HepG2 (cell line): ENCODE measurements at regions not wholly inside any gene's neighbourhood (a gene's known extent, or its start where the extent isn't known, plus 50 kb on each side); places are given as distances from the start of the nearest gene placed in this dataset.

Experiments
- ATAC-seq: fragments of 200-7000 bp; cut with Tn5 transposase; 3 replicates; pipeline ENCODE4 v1.9.1; 2020; ENCODE audit warnings: mild to moderate bottlenecking, moderate library complexity
- BruUV-seq: library from RNA; stranded (reverse); fragments of 400-500 nt; replicated peaks from 2 replicates; lab custom pipeline; 2021; lab: Mats Ljungman, UMichigan
- CTCF ChIA-PET: fragments of 300-600 bp; formaldehyde crosslinking; extraction: SDS; loops from one replicate; lab custom pipeline; 2021; ENCODE audit warnings: low total read pairs, inconsistent platforms, low intra/inter-chr PET ratio; lab: Yijun Ruan, JAX
- POLR2A ChIA-PET: fragments of 350-600 bp; sonication (Branson Sonifier 250); formaldehyde crosslinking; loops from one replicate; lab custom pipeline; 2020; ENCODE audit warnings: antibody characterized with exemption, inconsistent platforms; lab: Yijun Ruan, JAX
- DNase-seq: peaks from one replicate; pipeline ENCODE4 v3.0.0-alpha.2; 2015; ENCODE audit warnings: low spot score
- FAIRE-seq: peaks from 3 replicates; lab custom pipeline; 2011; peaks lifted over from hg19 to GRCh38; lab: Jason Lieb, UNC
- H2AFZ ChIP-seq: one replicate; pipeline ENCODE4 v1.6.1; 2011; ENCODE audit warnings: low read length, inconsistent platforms
- H3K27ac ChIP-seq: fragments of 300-600 bp; 3 replicates; pipeline ENCODE4 v1.8.0; 2011; ENCODE audit warnings: mixed run types, mild to moderate bottlenecking, mixed read lengths, low read length, inconsistent platforms; ENCODE audit not compliant: insufficient read depth; ENCODE audit errors: extremely low read length
- H3K27me3 ChIP-seq, 2 experiments: fragments of 200-600 bp in 1 of 2; 2 replicates in 1 of 2; 3 replicates in 1 of 2; pipeline versions ENCODE4 v1.6.0 to v1.8.0; 2011; ENCODE audit warnings: low read length in 2 of 2, mild to moderate bottlenecking in 2 of 2, moderate library complexity in 2 of 2, inconsistent platforms in 1 of 2; ENCODE audit not compliant: insufficient read depth in 2 of 2, control insufficient read depth in 1 of 2
- H3K36me3 ChIP-seq, 2 experiments: fragments of 200-600 bp in 1 of 2; replicated peaks in 1 of 2; 2 replicates in 1 of 2; 3 replicates in 1 of 2; pipeline versions ENCODE4 v1.5.1 to v1.8.0; 2011; ENCODE audit warnings: low read length in 2 of 2, inconsistent platforms in 1 of 2; ENCODE audit not compliant: insufficient read depth in 2 of 2, control insufficient read depth in 1 of 2
- H3K4me1 ChIP-seq: 2 replicates; pipeline ENCODE4 v1.5.1; 2012; ENCODE audit warnings: low read length, inconsistent platforms; ENCODE audit not compliant: insufficient read depth
- H3K4me2 ChIP-seq: 2 replicates; pipeline ENCODE4 v1.6.0; 2011; ENCODE audit warnings: low read depth, low read length, inconsistent platforms
- H3K4me3 ChIP-seq, 3 experiments: fragments of 200-600 bp in 1 of 3; sonication (generic), shearing (Covaris generic) in 1 of 3; replicated peaks in 1 of 3; 2 replicates each; pipeline ENCODE4 v1.5.1; 2011 to 2016; ENCODE audit warnings: low read length in 3 of 3, inconsistent platforms in 2 of 3, low read depth in 2 of 3, mild to moderate bottlenecking in 2 of 3, control low read depth in 1 of 3, mixed read lengths in 1 of 3; ENCODE audit not compliant: insufficient read depth in 1 of 3
- H3K79me2 ChIP-seq: one replicate; pipeline ENCODE4 v1.6.1; 2011; ENCODE audit warnings: low read length, inconsistent platforms; ENCODE audit not compliant: insufficient read depth
- H3K9ac ChIP-seq: 2 replicates; pipeline ENCODE4 v1.6.0; 2011; ENCODE audit warnings: mild to moderate bottlenecking, low read depth, low read length, inconsistent platforms; ENCODE audit not compliant: insufficient read depth
- H3K9me3 ChIP-seq: 2 replicates; pipeline ENCODE4 v1.5.1; 2012; ENCODE audit warnings: mild to moderate bottlenecking, low read length
- H4K20me1 ChIP-seq: 2 replicates; pipeline ENCODE4 v1.6.0; 2011; ENCODE audit warnings: inconsistent platforms, mild to moderate bottlenecking, low read length, moderate library complexity; ENCODE audit not compliant: insufficient read depth
- CREBL2 ChIP-seq: sonication (generic); formaldehyde crosslinking; IDR thresholded peaks from 2 replicates; pipeline ENCODE4 v1.8.1; 2023; ENCODE audit warnings: missing genetic modification reagents, mild to moderate bottlenecking, borderline replicate concordance
- ETS1 ChIP-seq: sonication (generic); formaldehyde crosslinking; IDR thresholded peaks from 2 replicates; pipeline ENCODE4 v1.4.0; 2020; ENCODE audit warnings: missing genetic modification reagents
- HNRNPLL ChIP-seq: fragments of 200-400 bp; formaldehyde crosslinking; IDR thresholded peaks from 2 replicates; pipeline ENCODE4 v1.6.1; 2017; ENCODE audit warnings: mild to moderate bottlenecking, low read depth, low read length; ENCODE audit not compliant: poor library complexity, severe bottlenecking
- MEF2D ChIP-seq: sonication (generic); formaldehyde crosslinking; IDR thresholded peaks from 2 replicates; pipeline ENCODE4 v1.5.1; 2020; ENCODE audit warnings: mild to moderate bottlenecking, missing genetic modification reagents
- NCOA2 ChIP-seq: sonication (generic); formaldehyde crosslinking; IDR thresholded peaks from 2 replicates; pipeline ENCODE4 v1.8.0; 2022; ENCODE audit warnings: inconsistent platforms
- NFKB2 ChIP-seq: sonication (generic); formaldehyde crosslinking; IDR thresholded peaks from 2 replicates; pipeline ENCODE4 v1.4.0; 2020; ENCODE audit warnings: missing genetic modification reagents, borderline replicate concordance
- SP140L ChIP-seq: sonication (generic); formaldehyde crosslinking; IDR thresholded peaks from 2 replicates; pipeline ENCODE4 v1.4.0; 2020; ENCODE audit warnings: missing genetic modification reagents, borderline replicate concordance
- SRSF1 ChIP-seq: fragments of 200-400 bp; formaldehyde crosslinking; optimal IDR thresholded peaks from 2 replicates; pipeline ENCODE3; 2017; ENCODE audit warnings: mild to moderate bottlenecking, low read depth, low read length, moderate library complexity
- TRIM22 ChIP-seq: fragments of 450-650 bp; IDR thresholded peaks from 2 replicates; pipeline ENCODE4 v1.6.1; 2017
- ZNF280B ChIP-seq: sonication (generic); formaldehyde crosslinking; IDR thresholded peaks from 2 replicates; pipeline ENCODE4 v1.5.0; 2020; ENCODE audit warnings: missing genetic modification reagents, mild to moderate bottlenecking, borderline replicate concordance
- ZNF44 ChIP-seq: sonication (generic); formaldehyde crosslinking; IDR thresholded peaks from 2 replicates; pipeline ENCODE4 v1.5.1; 2020; ENCODE audit warnings: mild to moderate bottlenecking, missing genetic modification reagents
- ZNF768 ChIP-seq: sonication (generic); formaldehyde crosslinking; IDR thresholded peaks from 2 replicates; pipeline ENCODE4 v1.4.0; 2020; ENCODE audit warnings: missing genetic modification reagents
- WGBS: methylation state at CpG from one replicate; pipeline ENCODE4 v1.1.6; 2017; ENCODE audit warnings: low lambda C conversion rate; 5-methylcytosine and 5-hydroxymethylcytosine counted together
- in situ Hi-C: cut with HindIII; loops from 2 replicates; pipeline ENCODE4 v1.10.0; 2017; ENCODE audit warnings: low pct_unique_long_range_greater_than_20kb; ENCODE audit not compliant: extremely low pct_ligation_motif_present
- intact Hi-C: fragments of 100-400 bp; cut with micrococcal nuclease; formaldehyde crosslinking; loops from one replicate; pipeline ENCODE4 v1.10.0; 2022; ENCODE audit not compliant: unreplicated experiment

GRCh38 chr18:73240899-73241298 lies 373.1 kb upstream of the NETO1 start:
- H3K4me3 ChIP-seq, result no peak overlapping the region
- TF ChIP-seq SP140L (CRISPR knock-in tag) (no peak), NCOA2 (CRISPR knock-in tag) (no peak), NFKB2 (CRISPR knock-in tag) (no peak), ZNF280B (CRISPR knock-in tag) (no peak), ETS1 (no peak), MEF2D (no peak), ZNF44 (CRISPR knock-in tag) (no peak), HNRNPLL (no peak), ZNF768 (CRISPR knock-in tag) (no peak), SRSF1 (no peak), CREBL2 (CRISPR knock-in tag) (no peak), TRIM22 (no peak)
- H3K9me3 ChIP-seq, result no peaks in the 10 kb centered on the region
- CTCF ChIA-PET, result no interaction called here
- no peaks in the 10 kb centered on the region for H3K79me2 ChIP-seq
- in situ Hi-C loops, result no loop called here
- no peak overlapping the region for H3K4me2 ChIP-seq
- intact Hi-C loops, result no loop called here
- no peaks in the 10 kb centered on the region for H3K4me1 ChIP-seq
- no peak overlapping the region for H3K27ac ChIP-seq
- no peak overlapping the region for H3K9ac ChIP-seq
- no peaks in the 10 kb centered on the region for H3K27me3 ChIP-seq
- no peaks in the 10 kb centered on the region for H3K36me3 ChIP-seq
- no peaks in the 10 kb centered on the region for H4K20me1 ChIP-seq
- DNase-seq (no peak), FAIRE-seq (no peak), ATAC-seq (no peak)
- H2AFZ ChIP-seq, result no peak overlapping the region
- no TSS peak for BruUV-seq
- POLR2A ChIA-PET, result no interaction called here
- 5% methylated on average over 2 of the region's 2 CpGs for WGBS
